Adrenal gland (tissue), 9 donors: ENCODE measurements at regions not wholly inside any gene's neighbourhood (a gene's known extent, or its start where the extent isn't known, plus 50 kb on each side); places are given as distances from the start of the nearest gene placed in this dataset.

ENCODE experiments used
- DNase-seq, 7 donors: peaks; one replicate each; pipeline ENCODE4 v3.0.0-alpha.2; 2019 to 2020
- H3K27ac ChIP-seq, 5 donors: fragments of 200-600 bp; sonication (generic) in 4 of 5; 1 replicate in 3 of 5; 2 replicates in 2 of 5; pipeline versions ENCODE4 v1.5.1 to v1.8.0; 2016 to 2020; ENCODE audit warnings: mild to moderate bottlenecking in 1 of 5
- H3K27me3 ChIP-seq: fragments of 200-600 bp; 2 replicates; pipeline ENCODE4 v1.8.0; 2021
- H3K36me3 ChIP-seq, 2 donors: fragments of 200-600 bp; replicated peaks in 1 of 2; 1 replicate in 1 of 2; 2 replicates in 1 of 2; pipeline versions ENCODE4 v1.5.1 to v1.8.0; 2018 to 2022
- H3K4me1 ChIP-seq, 2 donors: fragments of 200-600 bp; replicated peaks in 1 of 2; 1 replicate in 1 of 2; 2 replicates in 1 of 2; pipeline versions ENCODE4 v1.5.1 to v1.8.0; 2018 to 2021
- H3K4me3 ChIP-seq, 4 donors: fragments of 200-600 bp; sonication (generic) in 3 of 4; one replicate each; pipeline ENCODE4 v1.5.1; 2016 to 2018
- H3K9me3 ChIP-seq, 3 donors: fragments of 200-600 bp; sonication (generic) in 1 of 3; replicated peaks in 1 of 3; 1 replicate in 2 of 3; 2 replicates in 1 of 3; pipeline versions ENCODE4 v1.5.1 to v1.8.0; 2016 to 2021
- POLR2A ChIP-seq, 2 donors: fragments of 450-650 bp; IDR thresholded peaks; one replicate each; pipeline ENCODE4 v1.6.1; 2017; ENCODE audit warnings: antibody characterized with exemption in 2 of 2, mild to moderate bottlenecking in 2 of 2, moderate library complexity in 1 of 2
- WGBS, 4 donors: extraction: QIAGEN DNeasy Blood & Tissue Kit in 2 of 4; methylation state at CpG; one replicate each; pipeline versions ENCODE4 v1.1.5 to v1.1.7; 2013 to 2017; 5-methylcytosine and 5-hydroxymethylcytosine counted together
- intact Hi-C, 2 donors: fragments of 100-400 bp; cut with DNase I; formaldehyde crosslinking; loops; one replicate each; pipeline versions ENCODE4 v1.14.1 to v1.15.0; 2022 to 2023
- TF ChIP-seq, protein P1 (sequence below), 6 experiments: fragments of 450-650 bp in 4 of 6; fragments of 200-600 bp in 2 of 6; sonication (generic) in 1 of 6; IDR thresholded peaks; 1 replicate in 5 of 6; 2 replicates in 1 of 6; pipeline versions ENCODE4 v1.5.1 to v1.8.0; 2016 to 2021; ENCODE audit warnings: antibody characterized with exemption in 6 of 6, mild to moderate bottlenecking in 2 of 6, moderate library complexity in 1 of 6
- donor health status: healthy with polysubstance abuse.
- donor health status: Bipolar disorder and iron deficiency.
- donor health status: DM: yes; HTN: yes; CAD: no.
- donor health status: DM: no; HTN: no; CAD: no.
- donor health status: DM: no; HTN: no; CAD: no.

DNA sequence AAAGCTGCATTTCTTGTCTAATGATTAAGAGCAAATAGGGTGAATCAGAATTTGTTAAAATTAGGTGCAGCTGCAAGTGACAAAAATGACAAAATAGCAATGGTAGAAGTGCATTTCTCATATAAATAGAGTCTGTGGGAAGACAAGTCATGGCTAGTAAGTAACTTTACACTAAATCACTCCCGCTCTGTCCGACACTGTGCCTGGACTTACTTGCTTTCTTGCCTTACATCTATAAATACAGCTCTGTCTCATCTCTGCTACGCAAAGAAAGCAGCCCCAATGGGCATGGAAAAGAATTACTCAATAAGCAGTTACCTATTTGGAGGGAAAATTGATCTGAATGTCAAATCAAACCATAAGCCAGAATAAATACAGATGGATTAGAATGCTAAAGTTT is 245.4 kb upstream of the KRR1 start:
- no peaks in the 10 kb centered on the region for H3K4me1 ChIP-seq
- H3K4me3 ChIP-seq, result no peak overlapping the region
- TF ChIP-seq, protein P1, sequence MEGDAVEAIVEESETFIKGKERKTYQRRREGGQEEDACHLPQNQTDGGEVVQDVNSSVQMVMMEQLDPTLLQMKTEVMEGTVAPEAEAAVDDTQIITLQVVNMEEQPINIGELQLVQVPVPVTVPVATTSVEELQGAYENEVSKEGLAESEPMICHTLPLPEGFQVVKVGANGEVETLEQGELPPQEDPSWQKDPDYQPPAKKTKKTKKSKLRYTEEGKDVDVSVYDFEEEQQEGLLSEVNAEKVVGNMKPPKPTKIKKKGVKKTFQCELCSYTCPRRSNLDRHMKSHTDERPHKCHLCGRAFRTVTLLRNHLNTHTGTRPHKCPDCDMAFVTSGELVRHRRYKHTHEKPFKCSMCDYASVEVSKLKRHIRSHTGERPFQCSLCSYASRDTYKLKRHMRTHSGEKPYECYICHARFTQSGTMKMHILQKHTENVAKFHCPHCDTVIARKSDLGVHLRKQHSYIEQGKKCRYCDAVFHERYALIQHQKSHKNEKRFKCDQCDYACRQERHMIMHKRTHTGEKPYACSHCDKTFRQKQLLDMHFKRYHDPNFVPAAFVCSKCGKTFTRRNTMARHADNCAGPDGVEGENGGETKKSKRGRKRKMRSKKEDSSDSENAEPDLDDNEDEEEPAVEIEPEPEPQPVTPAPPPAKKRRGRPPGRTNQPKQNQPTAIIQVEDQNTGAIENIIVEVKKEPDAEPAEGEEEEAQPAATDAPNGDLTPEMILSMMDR (IDR thresholded peaks at IDR 0.05), result no peak
- no peak for TF ChIP-seq POLR2A (IDR thresholded peaks at IDR 0.05)
- H3K27me3 ChIP-seq, result no peaks in the 10 kb centered on the region
- WGBS, 4 donors, result 92 to 97% (median 96%) methylated on average over 3 of the region's 3 CpGs
- DNase-seq, result no peak
- H3K27ac ChIP-seq, result no peak overlapping the region
- H3K36me3 ChIP-seq, result no peaks in the 10 kb centered on the region
- intact Hi-C loops, result no loop called here
- H3K9me3 ChIP-seq, result no peaks in the 10 kb centered on the region

DNA sequence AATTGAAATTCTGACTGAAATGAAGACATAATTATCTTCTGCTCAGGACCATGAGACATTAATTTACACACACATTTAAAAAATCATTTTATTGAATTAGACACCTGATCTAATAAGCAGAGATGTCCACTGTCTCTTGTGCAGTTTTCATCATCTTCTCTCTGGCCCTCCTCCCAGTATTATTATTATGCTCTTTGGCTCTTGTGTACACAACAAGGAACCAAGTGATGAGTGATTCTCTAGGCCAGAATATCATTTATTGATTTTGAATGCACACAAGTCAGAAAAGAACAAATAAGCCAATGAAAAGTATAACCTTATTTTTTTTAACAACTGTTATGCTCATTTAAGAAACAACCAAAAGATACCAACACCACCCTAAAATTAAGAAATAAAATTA is 244.7 kb upstream of the KRR1 start:
- H3K27me3 ChIP-seq, result no peaks in the 10 kb centered on the region
- H3K4me3 ChIP-seq, result no peak overlapping the region
- H3K4me1 ChIP-seq, result no peaks in the 10 kb centered on the region
- TF ChIP-seq POLR2A (IDR thresholded peaks at IDR 0.05), result no peak
- TF ChIP-seq, protein P1 (IDR thresholded peaks at IDR 0.05), result no peak
- no peaks in the 10 kb centered on the region for H3K9me3 ChIP-seq
- intact Hi-C loops, result no loop called here
- H3K36me3 ChIP-seq, result no peaks in the 10 kb centered on the region
- DNase-seq, result no peak
- H3K27ac ChIP-seq, result no peak overlapping the region

DNA sequence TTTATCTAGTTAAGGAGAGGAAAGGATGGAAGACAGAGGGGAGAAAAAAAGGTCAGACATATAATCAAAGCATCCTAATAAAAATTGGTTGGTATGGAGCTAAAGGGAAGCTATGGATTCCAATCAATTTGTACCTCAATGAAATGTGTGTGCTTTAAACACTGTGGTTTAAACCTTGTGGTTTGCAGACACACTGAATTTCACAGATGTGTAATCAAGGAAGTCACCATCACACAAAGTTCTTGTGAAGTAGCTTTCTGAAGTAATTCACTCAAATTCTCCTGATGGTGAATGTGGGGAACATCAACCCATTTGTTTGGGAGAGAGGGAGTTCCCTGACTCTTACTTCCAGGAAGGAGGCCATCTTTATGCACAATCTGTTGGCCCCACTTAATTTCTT is 243.3 kb upstream of the KRR1 start:
- no peak for DNase-seq
- Histone ChIP-seq H3K4me1 (no peaks in the 10 kb centered on the region), H3K36me3 (no peaks in the 10 kb centered on the region), H3K9me3 (no peaks in the 10 kb centered on the region), H3K27me3 (no peaks in the 10 kb centered on the region), H3K4me3 (no peak overlapping the region), H3K27ac (no peak overlapping the region)
- no peak for TF ChIP-seq POLR2A (IDR thresholded peaks at IDR 0.05)
- TF ChIP-seq, protein P1 (IDR thresholded peaks at IDR 0.05), result no peak
- intact Hi-C loops, result no loop called here

DNA sequence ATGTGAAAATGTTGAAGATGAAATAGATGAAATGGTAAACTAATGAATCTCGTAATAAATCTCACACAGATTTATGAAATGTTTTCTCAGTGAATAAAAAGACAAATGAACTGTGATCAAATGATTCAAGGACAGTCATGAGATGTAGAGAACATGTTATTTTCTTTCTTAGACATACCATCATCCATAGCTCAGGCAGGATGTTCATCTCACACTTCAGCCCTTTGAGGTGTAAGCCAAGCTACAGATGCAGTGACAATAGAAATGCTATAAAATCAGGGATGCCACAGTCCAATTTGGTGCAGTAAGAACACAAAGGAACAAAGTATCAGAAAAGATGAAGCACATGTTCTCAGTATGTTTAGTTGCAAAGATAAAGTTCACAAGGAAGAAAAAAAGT is 242.7 kb upstream of the KRR1 start:
- no peak overlapping the region for H3K27ac ChIP-seq
- H3K27me3 ChIP-seq, result no peaks in the 10 kb centered on the region
- H3K4me3 ChIP-seq, result no peak overlapping the region
- intact Hi-C loops, result no loop called here
- no peaks in the 10 kb centered on the region for H3K4me1 ChIP-seq
- no peaks in the 10 kb centered on the region for H3K36me3 ChIP-seq
- 87 to 95% (median 91%) methylated on average over 1 of the region's 1 CpG for WGBS, 4 donors
- no peak for DNase-seq
- H3K9me3 ChIP-seq, result no peaks in the 10 kb centered on the region
- TF ChIP-seq, protein P1 (IDR thresholded peaks at IDR 0.05), result no peak
- no peak for TF ChIP-seq POLR2A (IDR thresholded peaks at IDR 0.05)
